HG02973 (cell line): ENCODE measurements at regions not wholly inside any gene's neighbourhood (a gene's known extent, or its start where the extent isn't known, plus 50 kb on each side); places are given as distances from the start of the nearest gene placed in this dataset.
"Not testable (repeated sequence)": the region's sequence is repeated elsewhere in the genome, so short reads cannot be mapped to it uniquely, and the experiment has no call there.

Experiments
- ATAC-seq: cut with Tn5 transposase; IDR thresholded peaks from one replicate; pipeline ENCODE4 v1.9.1; 2021; ENCODE audit warnings: moderate library complexity; ENCODE audit not compliant: unreplicated experiment

- ATAC-seq: no peak
These were observed 96.3 kb upstream of the TRIM24 start for GRCh38 chr7:138363721-138364120.

GRCh38 chr7:138366137-138366536, 93.9 kb upstream of the TRIM24 start:
- ATAC-seq: not testable (repeated sequence)

GRCh38 chr7:138366676-138367075, 93.4 kb upstream of the TRIM24 start:
- ATAC-seq: not testable (repeated sequence)

- ATAC-seq: no peak
These were observed 90.3 kb upstream of the TRIM24 start for GRCh38 chr7:138369797-138370196.

- no peak for ATAC-seq
These were observed 89.1 kb upstream of the TRIM24 start for GRCh38 chr7:138370956-138371355.

- no peak for ATAC-seq
These were observed 85.9 kb upstream of the TRIM24 start for GRCh38 chr7:138374119-138374693.

- no peak for ATAC-seq
These were observed 82.8 kb upstream of the TRIM24 start for GRCh38 chr7:138377306-138377705.

GRCh38 chr7:138378741-138379559, 81.1 kb upstream of the TRIM24 start:
- ATAC-seq: no peak

GRCh38 chr7:138382862-138383565, 77.0 kb upstream of the TRIM24 start:
- no peak for ATAC-seq

GRCh38 chr7:138386821-138387220, 73.2 kb upstream of the TRIM24 start:
- no peak for ATAC-seq

- no peak for ATAC-seq
These were observed 72.1 kb upstream of the TRIM24 start for GRCh38 chr7:138387755-138388475.

GRCh38 chr7:138388673-138389491, 71.2 kb upstream of the TRIM24 start:
- ATAC-seq: no peak

- no peak for ATAC-seq
These were observed 64.3 kb upstream of the TRIM24 start for GRCh38 chr7:138395763-138396162.

- ATAC-seq: peak; percentile 92
These were observed 63.6 kb upstream of the TRIM24 start for GRCh38 chr7:138396251-138397070.

GRCh38 chr7:138397071-138397433, 63.0 kb upstream of the TRIM24 start:
- not testable (repeated sequence) for ATAC-seq

- no peak for ATAC-seq
These were observed 61.2 kb upstream of the TRIM24 start for GRCh38 chr7:138398857-138399256.

- ATAC-seq: no peak
These were observed 59.6 kb upstream of the TRIM24 start for GRCh38 chr7:138400400-138400886.

GRCh38 chr7:138402749-138403148, 57.3 kb upstream of the TRIM24 start:
- no peak for ATAC-seq

GRCh38 chr7:138405496-138405895, 54.6 kb upstream of the TRIM24 start:
- ATAC-seq: no peak
